ENCODE measurements at regions not wholly inside any gene's neighbourhood (a gene's known extent, or its start where the extent isn't known, plus 50 kb on each side); places are given as distances from the start of the nearest gene placed in this dataset.

- peak; percentile 70 to 86 for TF ChIP-seq CTCF (conservative IDR thresholded peaks at IDR 0.05 in 1 of 2, IDR thresholded peaks at IDR 0.05 in 1 of 2; ENCODE audit: extremely low read depth in 1 of 2, insufficient read depth in 1 of 2, low read depth in 1 of 2, low read length in 2 of 2)
- no peak for TF ChIP-seq EZH2 (IDR thresholded peaks at IDR 0.05; ENCODE audit: borderline replicate concordance, low read length)
Observed at GRCh38 chr3:157606011-157606851, 103.0 kb upstream of the VEPH1 start.

All from mammary epithelial cell (primary cell).